Kidney epithelial cell (primary cell): ENCODE measurements at regions not wholly inside any gene's neighbourhood (a gene's known extent, or its start where the extent isn't known, plus 50 kb on each side); places are given as distances from the start of the nearest gene placed in this dataset.

Source experiments
- DNase-seq: peaks from one replicate; pipeline ENCODE4 v3.0.0-alpha.2; 2010; ENCODE audit warnings: low read depth
- H3K27me3 ChIP-seq: 2 replicates; pipeline ENCODE4 v1.6.0; 2011; ENCODE audit warnings: low read length; ENCODE audit not compliant: control insufficient read depth, insufficient read depth
- H3K36me3 ChIP-seq: 2 replicates; pipeline ENCODE4 v1.5.1; 2011; ENCODE audit warnings: low read length; ENCODE audit not compliant: control insufficient read depth, insufficient read depth
- H3K4me3 ChIP-seq: 2 replicates; pipeline ENCODE4 v1.5.1; 2011; ENCODE audit warnings: low read depth, mild to moderate bottlenecking, control low read depth, low read length
- TF ChIP-seq, protein P1 (sequence below): IDR thresholded peaks from 2 replicates; pipeline ENCODE4 v1.5.1; 2011; ENCODE audit warnings: mild to moderate bottlenecking, moderate library complexity, low read length, control low read depth, inconsistent platforms; ENCODE audit not compliant: insufficient read depth, poor library complexity, severe bottlenecking

- TF ChIP-seq, protein P1, sequence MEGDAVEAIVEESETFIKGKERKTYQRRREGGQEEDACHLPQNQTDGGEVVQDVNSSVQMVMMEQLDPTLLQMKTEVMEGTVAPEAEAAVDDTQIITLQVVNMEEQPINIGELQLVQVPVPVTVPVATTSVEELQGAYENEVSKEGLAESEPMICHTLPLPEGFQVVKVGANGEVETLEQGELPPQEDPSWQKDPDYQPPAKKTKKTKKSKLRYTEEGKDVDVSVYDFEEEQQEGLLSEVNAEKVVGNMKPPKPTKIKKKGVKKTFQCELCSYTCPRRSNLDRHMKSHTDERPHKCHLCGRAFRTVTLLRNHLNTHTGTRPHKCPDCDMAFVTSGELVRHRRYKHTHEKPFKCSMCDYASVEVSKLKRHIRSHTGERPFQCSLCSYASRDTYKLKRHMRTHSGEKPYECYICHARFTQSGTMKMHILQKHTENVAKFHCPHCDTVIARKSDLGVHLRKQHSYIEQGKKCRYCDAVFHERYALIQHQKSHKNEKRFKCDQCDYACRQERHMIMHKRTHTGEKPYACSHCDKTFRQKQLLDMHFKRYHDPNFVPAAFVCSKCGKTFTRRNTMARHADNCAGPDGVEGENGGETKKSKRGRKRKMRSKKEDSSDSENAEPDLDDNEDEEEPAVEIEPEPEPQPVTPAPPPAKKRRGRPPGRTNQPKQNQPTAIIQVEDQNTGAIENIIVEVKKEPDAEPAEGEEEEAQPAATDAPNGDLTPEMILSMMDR, result no peak
- Histone ChIP-seq H3K4me3 (no peak overlapping the region), H3K27me3 (no peaks in the 10 kb centered on the region), H3K36me3 (no peaks in the 10 kb centered on the region)
- no peak for DNase-seq
Observed at GRCh38 chr1:232426801-232427200, 203.1 kb downstream of the SIPA1L2 start.

GRCh38 chr1:232425421-232425820 is 204.5 kb downstream of the SIPA1L2 start:
- no peak overlapping the region for H3K4me3 ChIP-seq
- H3K27me3 ChIP-seq, result no peaks in the 10 kb centered on the region
- TF ChIP-seq, protein P1, result no peak
- no peak for DNase-seq
- H3K36me3 ChIP-seq, result no peaks in the 10 kb centered on the region

DNA sequence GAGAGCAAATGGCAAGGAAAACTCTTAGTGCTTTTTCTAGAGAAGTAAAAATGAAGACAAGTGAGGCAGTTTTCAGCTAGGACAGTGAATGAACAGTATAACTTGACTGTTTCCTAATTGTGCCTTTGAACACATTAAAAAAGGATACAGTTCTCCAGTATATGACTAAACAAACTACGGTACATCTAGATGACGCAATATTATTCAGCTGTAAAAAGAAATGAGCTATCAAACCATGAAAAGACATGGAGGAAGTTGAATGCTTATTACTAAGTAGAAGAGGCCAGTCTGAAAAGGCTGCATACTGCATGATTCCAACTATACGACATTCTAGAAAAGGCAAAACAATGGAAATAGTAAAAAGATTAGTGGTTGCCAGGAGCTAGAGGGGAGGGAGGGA is 206.3 kb downstream of the SIPA1L2 start:
- no peak overlapping the region for H3K4me3 ChIP-seq
- TF ChIP-seq, protein P1, result no peak
- DNase-seq, result no peak

DNA sequence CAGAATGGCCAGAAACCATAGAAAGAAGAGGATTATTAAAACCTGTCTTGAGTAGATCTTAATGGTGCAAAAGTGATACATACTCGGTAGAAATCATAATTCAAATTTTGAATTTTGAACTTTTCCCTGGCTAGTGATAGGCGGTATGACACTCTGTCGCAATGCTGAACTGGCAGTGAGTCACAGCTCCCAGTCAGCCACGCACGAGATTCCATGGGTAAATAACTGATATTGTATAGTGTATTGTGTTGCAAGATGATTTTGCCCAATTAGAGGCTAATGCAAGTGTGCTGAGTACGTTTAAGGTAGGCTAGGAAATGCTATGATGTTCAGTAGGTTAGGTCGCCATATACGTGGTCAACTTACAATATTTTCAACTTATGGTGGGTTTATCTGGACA is 207.0 kb downstream of the SIPA1L2 start:
- no peaks in the 10 kb centered on the region for H3K27me3 ChIP-seq
- H3K36me3 ChIP-seq, result peaks cover 1% of the 10 kb centered on the region
- DNase-seq, result no peak
- TF ChIP-seq, protein P1, result no peak
- no peak overlapping the region for H3K4me3 ChIP-seq

More for the DNA sequence above, 206.3 kb downstream of the SIPA1L2 start:
- Histone ChIP-seq H3K27me3 (no peaks in the 10 kb centered on the region), H3K36me3 (peaks cover 1% of the 10 kb centered on the region)

- TF ChIP-seq, protein P1, result no peak
- Histone ChIP-seq H3K4me3 (no peak overlapping the region), H3K36me3 (peaks cover 1% of the 10 kb centered on the region), H3K27me3 (no peaks in the 10 kb centered on the region)
- no peak for DNase-seq
Observed at GRCh38 chr1:232422098-232422497, 207.8 kb downstream of the SIPA1L2 start.

GRCh38 chr1:232421143-232421796 is 208.7 kb downstream of the SIPA1L2 start:
- TF ChIP-seq, protein P1, result no peak
- Histone ChIP-seq H3K27me3 (no peaks in the 10 kb centered on the region), H3K36me3 (peaks cover 1% of the 10 kb centered on the region), H3K4me3 (no peak overlapping the region)
- no peak for DNase-seq
